Left ventricle myocardium inferior (tissue), 1 donor: ENCODE measurements at regions not wholly inside any gene's neighbourhood (a gene's known extent, or its start where the extent isn't known, plus 50 kb on each side); places are given as distances from the start of the nearest gene placed in this dataset.

Experiments used
- DNase-seq: peaks from one replicate; pipeline ENCODE4 v3.0.0-alpha.2; 2020
- H3K27ac ChIP-seq: fragments of 200-600 bp; replicated peaks from 2 replicates; pipeline ENCODE4 v1.8.0; 2021
- H3K27me3 ChIP-seq: fragments of 200-600 bp; 2 replicates; pipeline ENCODE4 v1.8.0; 2021; ENCODE audit warnings: low read depth
- H3K36me3 ChIP-seq: fragments of 200-600 bp; 2 replicates; pipeline ENCODE4 v1.8.0; 2021
- H3K4me1 ChIP-seq: fragments of 200-600 bp; 2 replicates; pipeline ENCODE4 v1.8.0; 2021
- H3K4me3 ChIP-seq: fragments of 200-600 bp; 2 replicates; pipeline ENCODE4 v1.8.0; 2021; ENCODE audit warnings: mild to moderate bottlenecking, moderate library complexity
- H3K9me3 ChIP-seq: fragments of 200-600 bp; replicated peaks from 2 replicates; pipeline ENCODE4 v1.8.0; 2021
- intact Hi-C: fragments of 100-400 bp; cut with micrococcal nuclease; formaldehyde crosslinking; loops from one replicate; pipeline ENCODE4 v1.11.0; 2022
- TF ChIP-seq, protein P1 (sequence below): fragments of 200-600 bp; IDR thresholded peaks from 2 replicates; pipeline ENCODE4 v1.8.0; 2021; ENCODE audit warnings: antibody characterized with exemption, mild to moderate bottlenecking, borderline replicate concordance
- donor health status: DM: no; HTN: yes; CAD: no; lungs with severe emphysema.

DNA sequence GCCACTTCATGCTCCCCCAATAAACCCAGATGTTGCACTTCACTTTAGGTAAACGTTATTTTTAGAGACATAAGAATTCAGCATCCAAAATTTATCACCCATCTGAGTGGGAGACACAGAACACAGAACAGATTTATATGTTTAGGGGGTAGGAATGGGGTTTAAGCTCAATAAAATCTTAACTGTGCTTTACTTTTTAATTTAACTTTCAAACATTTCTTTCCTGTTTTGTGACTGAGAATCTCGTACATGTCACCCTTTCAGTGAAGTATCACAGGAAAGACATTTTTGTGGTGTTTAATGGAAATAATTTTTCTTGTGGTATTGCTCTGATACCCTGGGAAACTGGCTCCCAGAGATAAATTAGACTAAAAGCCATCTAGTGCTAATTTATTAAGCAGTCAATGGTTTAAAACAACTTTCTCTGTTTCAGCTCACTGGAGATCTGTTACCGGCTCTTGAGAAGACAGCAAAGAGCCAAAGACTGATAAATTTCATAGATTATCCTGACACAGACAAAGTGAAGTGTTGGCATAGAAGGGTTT is 148.0 kb upstream of the BMP4 start:
- DNase-seq: no peak
- no peaks in the 10 kb centered on the region for H3K36me3 ChIP-seq
- TF ChIP-seq, protein P1, sequence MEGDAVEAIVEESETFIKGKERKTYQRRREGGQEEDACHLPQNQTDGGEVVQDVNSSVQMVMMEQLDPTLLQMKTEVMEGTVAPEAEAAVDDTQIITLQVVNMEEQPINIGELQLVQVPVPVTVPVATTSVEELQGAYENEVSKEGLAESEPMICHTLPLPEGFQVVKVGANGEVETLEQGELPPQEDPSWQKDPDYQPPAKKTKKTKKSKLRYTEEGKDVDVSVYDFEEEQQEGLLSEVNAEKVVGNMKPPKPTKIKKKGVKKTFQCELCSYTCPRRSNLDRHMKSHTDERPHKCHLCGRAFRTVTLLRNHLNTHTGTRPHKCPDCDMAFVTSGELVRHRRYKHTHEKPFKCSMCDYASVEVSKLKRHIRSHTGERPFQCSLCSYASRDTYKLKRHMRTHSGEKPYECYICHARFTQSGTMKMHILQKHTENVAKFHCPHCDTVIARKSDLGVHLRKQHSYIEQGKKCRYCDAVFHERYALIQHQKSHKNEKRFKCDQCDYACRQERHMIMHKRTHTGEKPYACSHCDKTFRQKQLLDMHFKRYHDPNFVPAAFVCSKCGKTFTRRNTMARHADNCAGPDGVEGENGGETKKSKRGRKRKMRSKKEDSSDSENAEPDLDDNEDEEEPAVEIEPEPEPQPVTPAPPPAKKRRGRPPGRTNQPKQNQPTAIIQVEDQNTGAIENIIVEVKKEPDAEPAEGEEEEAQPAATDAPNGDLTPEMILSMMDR: no peak
- H3K27me3 ChIP-seq: no peaks in the 10 kb centered on the region
- no peak overlapping the region for H3K27ac ChIP-seq
- no peaks in the 10 kb centered on the region for H3K9me3 ChIP-seq
- intact Hi-C loops: no loop called here
- H3K4me3 ChIP-seq: no peak overlapping the region
- peaks cover 21% of the 10 kb centered on the region for H3K4me1 ChIP-seq

DNA sequence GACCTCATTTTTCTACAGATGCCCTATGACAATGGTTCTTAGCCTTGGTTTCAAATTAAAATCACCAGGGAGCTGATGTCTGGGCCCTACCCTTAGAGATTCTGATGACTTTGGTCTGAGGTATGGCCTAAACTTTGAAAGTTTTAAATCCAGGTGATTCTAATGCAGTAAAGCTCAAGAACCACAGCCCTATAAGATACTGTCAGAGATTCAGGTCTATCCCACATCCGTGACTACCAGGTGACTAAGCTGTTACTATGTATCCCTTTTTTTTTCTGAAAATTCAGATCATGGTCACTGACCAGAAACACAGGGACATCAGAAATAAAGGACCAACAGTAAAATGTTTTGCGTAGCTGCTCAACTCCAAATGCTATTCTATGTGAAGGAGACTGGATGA is 148.8 kb upstream of the BMP4 start:
- TF ChIP-seq, protein P1: no peak
- no peak overlapping the region for H3K4me3 ChIP-seq
- H3K36me3 ChIP-seq: no peaks in the 10 kb centered on the region
- intact Hi-C loops: no loop called here
- no peak overlapping the region for H3K27ac ChIP-seq
- peaks cover 21% of the 10 kb centered on the region for H3K4me1 ChIP-seq
- no peak for DNase-seq
- no peaks in the 10 kb centered on the region for H3K9me3 ChIP-seq
- H3K27me3 ChIP-seq: no peaks in the 10 kb centered on the region

DNA sequence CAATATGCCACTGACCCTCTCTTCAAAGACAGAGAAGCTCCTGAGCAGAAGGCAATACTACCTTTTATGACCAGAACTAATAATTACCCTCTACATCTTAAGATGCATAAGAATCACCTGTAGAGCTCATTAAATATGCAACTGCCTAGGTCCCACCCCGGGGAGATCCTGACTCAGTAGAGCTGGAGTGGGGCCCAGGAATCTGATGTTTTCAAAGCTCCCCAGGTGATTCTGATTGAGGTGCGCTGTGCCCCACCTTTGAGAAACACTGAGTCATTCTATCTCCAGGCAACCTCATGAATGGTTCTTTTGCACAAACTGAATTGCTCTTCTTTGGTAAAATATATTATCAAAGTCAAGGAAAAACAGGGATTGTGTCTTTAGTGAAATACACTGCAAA is 149.3 kb upstream of the BMP4 start:
- H3K9me3 ChIP-seq: no peaks in the 10 kb centered on the region
- H3K27ac ChIP-seq: no peak overlapping the region
- H3K27me3 ChIP-seq: no peaks in the 10 kb centered on the region
- H3K36me3 ChIP-seq: no peaks in the 10 kb centered on the region
- DNase-seq: no peak
- intact Hi-C loops: no loop called here
- no peak overlapping the region for H3K4me3 ChIP-seq
- H3K4me1 ChIP-seq: peaks cover 21% of the 10 kb centered on the region
- TF ChIP-seq, protein P1: no peak

DNA sequence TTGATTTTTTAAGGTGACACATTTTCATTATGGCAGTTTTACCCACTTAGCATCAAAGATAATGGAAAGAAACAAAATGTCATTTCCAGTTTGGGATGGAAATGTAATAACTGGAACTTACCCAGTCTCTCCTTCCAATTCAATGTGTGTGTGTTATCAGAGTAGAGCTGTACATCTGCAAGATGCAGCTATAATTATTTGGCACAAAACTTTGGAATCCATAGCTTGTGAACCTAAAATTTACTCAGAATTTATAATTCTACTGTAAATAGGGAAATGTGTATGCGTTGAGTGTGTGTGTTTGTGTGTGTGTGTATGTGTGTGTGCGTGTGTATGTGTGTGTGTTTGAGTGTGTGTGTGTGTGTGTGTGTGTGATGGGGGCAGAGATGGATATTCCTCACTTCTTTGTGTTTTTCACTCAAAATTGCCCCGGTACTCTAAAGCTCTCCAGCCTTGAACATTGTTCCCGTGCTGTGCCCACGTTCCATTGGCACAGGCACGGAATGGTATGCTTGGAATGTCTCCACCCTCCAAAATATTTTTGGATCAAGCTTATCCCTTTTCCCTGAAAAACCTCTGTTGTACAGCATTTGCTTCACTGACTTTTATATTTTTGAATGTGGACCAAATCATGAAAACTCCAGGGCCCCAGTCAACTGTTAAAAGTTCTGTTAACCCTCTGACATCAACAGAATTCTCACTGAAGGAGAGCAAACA is 150.2 kb upstream of the BMP4 start:
- no peaks in the 10 kb centered on the region for H3K27me3 ChIP-seq
- no peak for DNase-seq
- TF ChIP-seq, protein P1: no peak
- no peaks in the 10 kb centered on the region for H3K9me3 ChIP-seq
- peak overlapping the region; percentile 25 for H3K27ac ChIP-seq
- intact Hi-C loops: no loop called here
- H3K4me3 ChIP-seq: no peak overlapping the region
- no peaks in the 10 kb centered on the region for H3K36me3 ChIP-seq
- H3K4me1 ChIP-seq: peaks cover 21% of the 10 kb centered on the region

DNA sequence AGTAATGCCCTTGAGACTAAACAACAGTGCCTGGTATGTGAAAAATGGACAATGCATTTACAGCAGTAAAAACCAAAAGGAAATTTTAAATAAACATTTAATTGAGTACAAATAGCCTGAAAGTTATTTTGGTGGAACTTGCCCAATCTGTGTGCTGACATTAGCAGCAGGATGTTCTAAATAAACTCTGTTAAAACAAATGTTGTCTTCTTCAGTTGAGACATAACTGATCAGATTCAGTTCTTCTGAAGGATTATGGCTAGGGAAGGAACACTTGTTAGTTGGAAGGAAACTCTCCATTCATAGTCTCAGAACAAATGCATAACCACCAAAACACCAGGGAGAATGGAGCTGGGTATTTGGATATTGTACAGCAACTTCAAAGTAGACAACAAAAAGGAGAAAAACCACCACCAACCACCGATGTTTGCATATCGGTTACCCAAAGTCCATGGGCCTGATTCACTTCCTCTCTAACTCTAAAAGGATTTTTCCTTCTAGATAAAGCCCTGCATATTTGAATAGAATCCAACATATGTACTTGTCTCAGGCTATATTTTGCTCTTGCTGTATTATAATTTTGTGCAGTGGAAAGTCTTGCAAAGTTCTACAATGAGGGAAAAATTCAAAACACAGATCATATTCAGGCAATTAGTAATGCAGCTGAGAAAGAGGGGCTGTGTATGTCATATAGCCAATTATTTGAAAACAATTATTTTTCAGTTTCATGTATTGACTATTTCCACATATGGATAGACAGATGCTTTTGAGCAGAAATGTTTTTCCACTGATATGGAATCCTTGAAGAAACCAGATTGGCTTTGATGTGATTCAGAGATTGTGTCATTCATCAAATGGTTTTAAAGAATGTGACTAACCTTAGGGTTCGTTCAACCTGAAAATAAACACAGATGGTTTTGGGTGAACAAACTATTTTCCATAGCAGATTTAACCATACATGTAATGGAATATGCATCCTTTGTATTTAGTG is 152.2 kb upstream of the BMP4 start:
- Histone ChIP-seq H3K27ac (no peak overlapping the region), H3K4me3 (no peak overlapping the region), H3K4me1 (peaks cover 21% of the 10 kb centered on the region), H3K27me3 (no peaks in the 10 kb centered on the region), H3K36me3 (no peaks in the 10 kb centered on the region), H3K9me3 (no peaks in the 10 kb centered on the region)
- TF ChIP-seq, protein P1: no peak
- no peak for DNase-seq
- intact Hi-C loops: no loop called here
